ENCODE measurements at regions not wholly inside any gene's neighbourhood (a gene's known extent, or its start where the extent isn't known, plus 50 kb on each side); places are given as distances from the start of the nearest gene placed in this dataset.
"Not testable (repeated sequence)": the region's sequence is repeated elsewhere in the genome, so short reads cannot be mapped to it uniquely, and the experiment has no call there.

- Mint-ChIP-seq H3K4me3 (no peak overlapping the region), H3K4me1 (peaks cover 4% of the 10 kb centered on the region), H3K36me3 (ENCODE audit: low read depth) (no peaks in the 10 kb centered on the region), H3K9me3 (no peaks in the 10 kb centered on the region), H3K27me3 (ENCODE audit: low read depth) (no peaks in the 10 kb centered on the region), H3K27ac (ENCODE audit: unreplicated experiment) (no peak overlapping the region)
- no peak for TF ChIP-seq CTCF (conservative IDR thresholded peaks at IDR 0.05)
- no peak for DNase-seq (ENCODE audit: low read depth, low spot score)
Observed at GRCh38 chr12:85626001-85626783, 210.0 kb downstream of the RASSF9 start.

- Mint-ChIP-seq H3K36me3 (ENCODE audit: low read depth) (no peaks in the 10 kb centered on the region), H3K4me3 (no peak overlapping the region), H3K9me3 (no peaks in the 10 kb centered on the region), H3K27me3 (ENCODE audit: low read depth) (no peaks in the 10 kb centered on the region), H3K4me1 (no peaks in the 10 kb centered on the region), H3K27ac (ENCODE audit: unreplicated experiment) (no peak overlapping the region)
- DNase-seq (ENCODE audit: low read depth, low spot score), result no peak
- TF ChIP-seq CTCF (conservative IDR thresholded peaks at IDR 0.05), result no peak
Observed at GRCh38 chr12:85626784-85627171, 209.4 kb downstream of the RASSF9 start.

GRCh38 chr12:85627584-85627983, 208.6 kb downstream of the RASSF9 start:
- no peak for DNase-seq (ENCODE audit: low read depth, low spot score)

GRCh38 chr12:85628562-85628961, 207.6 kb downstream of the RASSF9 start:
- H3K27me3 Mint-ChIP-seq (ENCODE audit: low read depth); H3K9me3 Mint-ChIP-seq; H3K4me3 Mint-ChIP-seq; DNase-seq (ENCODE audit: low read depth, low spot score); H3K27ac Mint-ChIP-seq (ENCODE audit: unreplicated experiment); H3K4me1 Mint-ChIP-seq; H3K36me3 Mint-ChIP-seq (ENCODE audit: low read depth): not testable (repeated sequence)

More at GRCh38 chr12:85627584-85627983, 208.6 kb downstream of the RASSF9 start:
- Mint-ChIP-seq H3K36me3 (ENCODE audit: low read depth) (no peaks in the 10 kb centered on the region), H3K4me3 (no peak overlapping the region), H3K9me3 (no peaks in the 10 kb centered on the region), H3K27me3 (ENCODE audit: low read depth) (no peaks in the 10 kb centered on the region), H3K4me1 (no peaks in the 10 kb centered on the region), H3K27ac (ENCODE audit: unreplicated experiment) (no peak overlapping the region)
- TF ChIP-seq CTCF (conservative IDR thresholded peaks at IDR 0.05), result no peak

- DNase-seq (ENCODE audit: low read depth, low spot score), result no peak
- no peak for TF ChIP-seq CTCF (conservative IDR thresholded peaks at IDR 0.05)
- Mint-ChIP-seq H3K4me3 (no peak overlapping the region), H3K4me1 (no peaks in the 10 kb centered on the region), H3K36me3 (ENCODE audit: low read depth) (no peaks in the 10 kb centered on the region), H3K27ac (ENCODE audit: unreplicated experiment) (no peak overlapping the region), H3K27me3 (ENCODE audit: low read depth) (no peaks in the 10 kb centered on the region), H3K9me3 (no peaks in the 10 kb centered on the region)
Observed at GRCh38 chr12:85630851-85631250, 205.4 kb downstream of the RASSF9 start.

GRCh38 chr12:85632390-85632789, 203.8 kb downstream of the RASSF9 start:
- Mint-ChIP-seq H3K4me1 (no peaks in the 10 kb centered on the region), H3K9me3 (no peaks in the 10 kb centered on the region), H3K27me3 (ENCODE audit: low read depth) (no peaks in the 10 kb centered on the region), H3K4me3 (no peak overlapping the region), H3K36me3 (ENCODE audit: low read depth) (no peaks in the 10 kb centered on the region), H3K27ac (ENCODE audit: unreplicated experiment) (no peak overlapping the region)
- DNase-seq (ENCODE audit: low read depth, low spot score), result no peak
- no peak for TF ChIP-seq CTCF (conservative IDR thresholded peaks at IDR 0.05)
